ENCODE measurements at regions not wholly inside any gene's neighbourhood (a gene's known extent, or its start where the extent isn't known, plus 50 kb on each side); places are given as distances from the start of the nearest gene placed in this dataset.
"Not testable (repeated sequence)": the region's sequence is repeated elsewhere in the genome, so short reads cannot be mapped to it uniquely, and the experiment has no call there.

GRCh38 chr2:224155371-224155770 lies 116.3 kb upstream of the SERPINE2 start:
- H3K27ac ChIP-seq (ENCODE audit: insufficient read depth, low read length): no peak overlapping the region
- no peak for TF ChIP-seq EZH2 (IDR thresholded peaks at IDR 0.05; ENCODE audit: low read length, missing control alignments)
- TF ChIP-seq CTCF (conservative IDR thresholded peaks at IDR 0.05 in 1 of 2, IDR thresholded peaks at IDR 0.05 in 1 of 2; ENCODE audit: low read depth in 1 of 2, low read length in 2 of 2): no peak
- H2AFZ ChIP-seq (ENCODE audit: low read length): no peak overlapping the region
- no peaks in the 10 kb centered on the region for H3K79me2 ChIP-seq (ENCODE audit: control insufficient read depth, insufficient read depth, low read length)
- H3K4me2 ChIP-seq (ENCODE audit: extremely low read depth, insufficient read depth, low read length): no peak overlapping the region
- no peaks in the 10 kb centered on the region for H4K20me1 ChIP-seq (ENCODE audit: control insufficient read depth, extremely low read depth, insufficient read depth, low read length)
- no peaks in the 10 kb centered on the region for H3K36me3 ChIP-seq (ENCODE audit: control insufficient read depth, insufficient read depth, low read length)
- no peaks in the 10 kb centered on the region for H3K9me3 ChIP-seq (ENCODE audit: control insufficient read depth, insufficient read depth, low read depth, low read length)
- H3K27me3 ChIP-seq (ENCODE audit: control insufficient read depth, insufficient read depth, low read length): no peaks in the 10 kb centered on the region
- no peak overlapping the region for H3K9ac ChIP-seq (ENCODE audit: insufficient read depth, low read length)
- DNase-seq (ENCODE audit: low read depth in 2 of 2): no peak
- H3K4me3 ChIP-seq (replicated peaks in 1 of 4; ENCODE audit: control extremely low read depth in 1 of 4, insufficient read depth in 1 of 4, low read depth in 3 of 4, low read length in 4 of 4): no peak overlapping the region
- H3K4me1 ChIP-seq (ENCODE audit: control insufficient read depth, extremely low read depth, insufficient read depth, low read length): peaks cover 2% of the 10 kb centered on the region

GRCh38 chr2:224151680-224152310 lies 112.7 kb upstream of the SERPINE2 start:
- Histone ChIP-seq H3K9me3 (ENCODE audit: control insufficient read depth, insufficient read depth, low read depth, low read length) (no peaks in the 10 kb centered on the region), H3K4me3 (replicated peaks in 1 of 4; ENCODE audit: control extremely low read depth in 1 of 4, insufficient read depth in 1 of 4, low read depth in 3 of 4, low read length in 4 of 4) (no peak overlapping the region), H3K27ac (ENCODE audit: insufficient read depth, low read length) (no peak overlapping the region), H2AFZ (ENCODE audit: low read length) (no peak overlapping the region), H3K4me2 (ENCODE audit: extremely low read depth, insufficient read depth, low read length) (no peak overlapping the region), H3K4me1 (ENCODE audit: control insufficient read depth, extremely low read depth, insufficient read depth, low read length) (peaks cover 2% of the 10 kb centered on the region), H3K9ac (ENCODE audit: insufficient read depth, low read length) (no peak overlapping the region), H3K79me2 (ENCODE audit: control insufficient read depth, insufficient read depth, low read length) (no peaks in the 10 kb centered on the region), H4K20me1 (ENCODE audit: control insufficient read depth, extremely low read depth, insufficient read depth, low read length) (no peaks in the 10 kb centered on the region), H3K36me3 (ENCODE audit: control insufficient read depth, insufficient read depth, low read length) (no peaks in the 10 kb centered on the region), H3K27me3 (ENCODE audit: control insufficient read depth, insufficient read depth, low read length) (no peaks in the 10 kb centered on the region)
- DNase-seq (ENCODE audit: low read depth in 2 of 2): no peak
- TF ChIP-seq CTCF (conservative IDR thresholded peaks at IDR 0.05 in 1 of 2, IDR thresholded peaks at IDR 0.05 in 1 of 2; ENCODE audit: low read depth in 1 of 2, low read length in 2 of 2) (no peak), EZH2 (IDR thresholded peaks at IDR 0.05; ENCODE audit: low read length, missing control alignments) (no peak)

- no peaks in the 10 kb centered on the region for H3K9me3 ChIP-seq (ENCODE audit: control insufficient read depth, insufficient read depth, low read depth, low read length)
- DNase-seq (ENCODE audit: low read depth in 2 of 2): peak in 1 of 2 donors; percentile 72
- no peak overlapping the region for H3K4me2 ChIP-seq (ENCODE audit: extremely low read depth, insufficient read depth, low read length)
- H3K27me3 ChIP-seq (ENCODE audit: control insufficient read depth, insufficient read depth, low read length): no peaks in the 10 kb centered on the region
- H3K9ac ChIP-seq (ENCODE audit: insufficient read depth, low read length): no peak overlapping the region
- H3K4me3 ChIP-seq (replicated peaks in 1 of 4; ENCODE audit: control extremely low read depth in 1 of 4, insufficient read depth in 1 of 4, low read depth in 3 of 4, low read length in 4 of 4): no peak overlapping the region
- no peaks in the 10 kb centered on the region for H3K36me3 ChIP-seq (ENCODE audit: control insufficient read depth, insufficient read depth, low read length)
- H3K79me2 ChIP-seq (ENCODE audit: control insufficient read depth, insufficient read depth, low read length): no peaks in the 10 kb centered on the region
- no peaks in the 10 kb centered on the region for H4K20me1 ChIP-seq (ENCODE audit: control insufficient read depth, extremely low read depth, insufficient read depth, low read length)
- peaks cover 2% of the 10 kb centered on the region for H3K4me1 ChIP-seq (ENCODE audit: control insufficient read depth, extremely low read depth, insufficient read depth, low read length)
- no peak overlapping the region for H2AFZ ChIP-seq (ENCODE audit: low read length)
- no peak overlapping the region for H3K27ac ChIP-seq (ENCODE audit: insufficient read depth, low read length)
- TF ChIP-seq EZH2 (IDR thresholded peaks at IDR 0.05; ENCODE audit: low read length, missing control alignments): no peak
- no peak for TF ChIP-seq CTCF (conservative IDR thresholded peaks at IDR 0.05 in 1 of 2, IDR thresholded peaks at IDR 0.05 in 1 of 2; ENCODE audit: low read depth in 1 of 2, low read length in 2 of 2)
Observed at GRCh38 chr2:224151161-224151560, 112.1 kb upstream of the SERPINE2 start.

GRCh38 chr2:224148058-224148457 lies 109.0 kb upstream of the SERPINE2 start:
- H3K27ac ChIP-seq (ENCODE audit: insufficient read depth, low read length); DNase-seq (ENCODE audit: low read depth in 2 of 2); H3K79me2 ChIP-seq (ENCODE audit: control insufficient read depth, insufficient read depth, low read length); H3K9ac ChIP-seq (ENCODE audit: insufficient read depth, low read length); H2AFZ ChIP-seq (ENCODE audit: low read length); H3K27me3 ChIP-seq (ENCODE audit: control insufficient read depth, insufficient read depth, low read length); H3K9me3 ChIP-seq (ENCODE audit: control insufficient read depth, insufficient read depth, low read depth, low read length); H3K36me3 ChIP-seq (ENCODE audit: control insufficient read depth, insufficient read depth, low read length); H3K4me3 ChIP-seq (replicated peaks in 1 of 4; ENCODE audit: control extremely low read depth in 1 of 4, insufficient read depth in 1 of 4, low read depth in 3 of 4, low read length in 4 of 4); H4K20me1 ChIP-seq (ENCODE audit: control insufficient read depth, extremely low read depth, insufficient read depth, low read length); H3K4me2 ChIP-seq (ENCODE audit: extremely low read depth, insufficient read depth, low read length); H3K4me1 ChIP-seq (ENCODE audit: control insufficient read depth, extremely low read depth, insufficient read depth, low read length): not testable (repeated sequence)

Measured in fibroblast of lung (primary cell).